Fibroblast of lung (primary cell): ENCODE measurements at regions not wholly inside any gene's neighbourhood (a gene's known extent, or its start where the extent isn't known, plus 50 kb on each side); places are given as distances from the start of the nearest gene placed in this dataset.

Experiments used
- DNase-seq, 2 donors: peaks; one replicate each; pipeline versions ENCODE4 v3.0.0 to v3.0.0-alpha.2; 2010; ENCODE audit warnings: low read depth in 2 of 2
- H2AFZ ChIP-seq: 2 replicates; pipeline ENCODE4 v1.5.1; 2012; ENCODE audit warnings: low read length, control low read depth, inconsistent platforms
- H3K27ac ChIP-seq: 2 replicates; pipeline ENCODE4 v1.5.1; 2011; ENCODE audit warnings: low read length, control low read depth; ENCODE audit not compliant: insufficient read depth
- H3K27me3 ChIP-seq: 2 replicates; pipeline ENCODE4 v1.5.1; 2011; ENCODE audit warnings: mild to moderate bottlenecking, low read length; ENCODE audit not compliant: control insufficient read depth, insufficient read depth
- H3K36me3 ChIP-seq: 2 replicates; pipeline ENCODE4 v1.5.1; 2011; ENCODE audit warnings: low read length; ENCODE audit not compliant: control insufficient read depth, insufficient read depth
- H3K4me1 ChIP-seq: 2 replicates; pipeline ENCODE4 v1.5.1; 2011; ENCODE audit warnings: low read length; ENCODE audit not compliant: control insufficient read depth, insufficient read depth; ENCODE audit errors: extremely low read depth
- H3K4me2 ChIP-seq: 2 replicates; pipeline ENCODE4 v1.5.1; 2011; ENCODE audit warnings: low read length, control low read depth; ENCODE audit not compliant: insufficient read depth; ENCODE audit errors: extremely low read depth
- H3K4me3 ChIP-seq, 4 experiments: fragments of 200-600 bp in 1 of 4; sonication (generic) in 1 of 4; replicated peaks in 1 of 4; 2 replicates each; pipeline ENCODE4 v1.5.1; 2011 to 2016; ENCODE audit warnings: low read length in 4 of 4, low read depth in 3 of 4, mild to moderate bottlenecking in 3 of 4, control low read depth in 2 of 4, inconsistent platforms in 1 of 4, mixed read lengths in 1 of 4; ENCODE audit not compliant: insufficient read depth in 1 of 4; ENCODE audit errors: control extremely low read depth in 1 of 4
- H3K79me2 ChIP-seq: 2 replicates; pipeline ENCODE4 v1.5.1; 2012; ENCODE audit warnings: mild to moderate bottlenecking, low read length, inconsistent platforms; ENCODE audit not compliant: control insufficient read depth, insufficient read depth
- H3K9ac ChIP-seq: 2 replicates; pipeline ENCODE4 v1.5.1; 2011; ENCODE audit warnings: mild to moderate bottlenecking, low read length, control low read depth; ENCODE audit not compliant: insufficient read depth
- H3K9me3 ChIP-seq: 2 replicates; pipeline ENCODE4 v1.5.1; 2012; ENCODE audit warnings: low read depth, low read length; ENCODE audit not compliant: control insufficient read depth, insufficient read depth
- H4K20me1 ChIP-seq: 2 replicates; pipeline ENCODE4 v1.5.1; 2011; ENCODE audit warnings: low read length; ENCODE audit not compliant: control insufficient read depth, insufficient read depth; ENCODE audit errors: extremely low read depth
- CTCF ChIP-seq, 2 donors: IDR thresholded peaks in 1 of 2; conservative IDR thresholded peaks in 1 of 2; 1 replicate in 1 of 2; 2 replicates in 1 of 2; pipeline ENCODE4 v1.5.1; 2011 to 2012; ENCODE audit warnings: low read length in 2 of 2, control low read depth in 1 of 2, inconsistent platforms in 1 of 2, low read depth in 1 of 2, mild to moderate bottlenecking in 1 of 2
- EZH2 ChIP-seq: IDR thresholded peaks from 2 replicates; pipeline ENCODE4 v1.5.1; 2012; ENCODE audit warnings: low read length, control low read depth, mild to moderate bottlenecking; ENCODE audit errors: missing control alignments

- Histone ChIP-seq H3K9me3 (no peaks in the 10 kb centered on the region), H3K36me3 (no peaks in the 10 kb centered on the region), H3K27ac (no peak overlapping the region), H3K4me3 (no peak overlapping the region), H4K20me1 (no peaks in the 10 kb centered on the region), H3K79me2 (no peaks in the 10 kb centered on the region), H3K4me2 (no peak overlapping the region), H2AFZ (no peak overlapping the region), H3K27me3 (no peaks in the 10 kb centered on the region), H3K9ac (no peak overlapping the region), H3K4me1 (no peaks in the 10 kb centered on the region)
- TF ChIP-seq CTCF (conservative IDR thresholded peaks at IDR 0.05 in 1 of 2, IDR thresholded peaks at IDR 0.05 in 1 of 2; ENCODE audit: low read depth in 1 of 2, low read length in 2 of 2): no peak
- TF ChIP-seq EZH2: no peak
- peak in 1 of 2 donors; percentile 53 for DNase-seq
These were observed 635.9 kb downstream of the TLE1 start for GRCh38 chr9:81053298-81054025.

- Histone ChIP-seq H2AFZ (peak overlapping the region; percentile 13), H3K9me3 (no peaks in the 10 kb centered on the region), H3K4me2 (no peak overlapping the region), H3K79me2 (no peaks in the 10 kb centered on the region), H3K27ac (no peak overlapping the region), H3K4me3 (no peak overlapping the region), H3K27me3 (no peaks in the 10 kb centered on the region), H4K20me1 (no peaks in the 10 kb centered on the region), H3K36me3 (no peaks in the 10 kb centered on the region), H3K9ac (no peak overlapping the region), H3K4me1 (no peaks in the 10 kb centered on the region)
- DNase-seq: peak; percentile 62
- no peak for TF ChIP-seq CTCF (conservative IDR thresholded peaks at IDR 0.05 in 1 of 2, IDR thresholded peaks at IDR 0.05 in 1 of 2; ENCODE audit: low read depth in 1 of 2, low read length in 2 of 2)
- TF ChIP-seq EZH2: no peak
These were observed 636.5 kb downstream of the TLE1 start for GRCh38 chr9:81052846-81053245.

- TF ChIP-seq EZH2: no peak
- H3K4me3 ChIP-seq: no peak overlapping the region
- no peak for DNase-seq
These were observed 642.1 kb downstream of the TLE1 start for GRCh38 chr9:81047280-81047679.

More at GRCh38 chr9:81047280-81047679, 642.1 kb downstream of the TLE1 start:
- Histone ChIP-seq H3K27me3 (no peaks in the 10 kb centered on the region), H3K9me3 (no peaks in the 10 kb centered on the region), H3K79me2 (no peaks in the 10 kb centered on the region), H2AFZ (no peak overlapping the region), H3K9ac (no peak overlapping the region), H4K20me1 (no peaks in the 10 kb centered on the region), H3K36me3 (no peaks in the 10 kb centered on the region), H3K4me1 (no peaks in the 10 kb centered on the region), H3K4me2 (no peak overlapping the region), H3K27ac (no peak overlapping the region)
